GM19025 (cell line): ENCODE measurements at regions not wholly inside any gene's neighbourhood (a gene's known extent, or its start where the extent isn't known, plus 50 kb on each side); places are given as distances from the start of the nearest gene placed in this dataset.
"Not testable (repeated sequence)": the region's sequence is repeated elsewhere in the genome, so short reads cannot be mapped to it uniquely, and the experiment has no call there.

Experiments
- ATAC-seq: cut with Tn5 transposase; IDR thresholded peaks from one replicate; pipeline ENCODE4 v1.9.1; 2021; ENCODE audit warnings: mild to moderate bottlenecking, low read depth, moderate library complexity; ENCODE audit not compliant: unreplicated experiment

DNA sequence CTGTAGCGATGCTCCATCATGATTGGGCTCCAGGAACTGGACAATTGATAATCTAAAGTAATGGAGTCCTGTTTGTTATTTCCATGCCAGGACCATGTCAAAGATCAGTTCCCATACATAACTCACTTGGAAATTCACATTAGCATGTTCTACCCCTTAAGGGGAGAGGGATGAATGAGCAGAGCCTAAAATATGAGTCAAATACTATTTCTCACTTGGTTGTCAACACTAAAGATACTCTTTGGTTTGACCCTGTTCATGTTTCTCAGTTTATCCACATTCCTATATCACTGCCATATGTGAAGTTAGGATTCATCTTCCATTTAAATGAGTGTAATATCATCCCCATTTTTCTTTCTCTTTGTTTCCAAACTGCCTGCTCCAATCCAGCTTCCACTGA lies 321.6 kb upstream of the PAPPA start:
- no peak for ATAC-seq

DNA sequence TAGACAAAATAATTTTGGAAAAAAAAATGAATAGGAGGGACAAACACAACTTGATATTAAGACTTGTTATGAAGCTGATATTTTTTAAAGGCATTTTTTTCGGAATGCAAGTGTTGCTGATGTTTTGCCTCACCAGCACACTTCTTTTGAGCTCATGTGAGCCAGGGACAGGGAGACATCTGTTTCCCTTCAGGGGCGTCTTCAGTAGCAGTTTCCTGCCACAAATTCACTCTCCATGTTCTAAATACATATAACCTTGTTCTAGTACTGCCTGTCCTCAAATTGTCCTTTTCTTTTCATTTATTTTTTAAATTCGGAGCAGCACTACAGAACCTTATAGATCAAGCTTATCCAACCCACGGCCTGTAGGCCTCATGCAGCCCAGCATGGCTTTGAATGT lies 316.0 kb upstream of the PAPPA start:
- no peak for ATAC-seq

DNA sequence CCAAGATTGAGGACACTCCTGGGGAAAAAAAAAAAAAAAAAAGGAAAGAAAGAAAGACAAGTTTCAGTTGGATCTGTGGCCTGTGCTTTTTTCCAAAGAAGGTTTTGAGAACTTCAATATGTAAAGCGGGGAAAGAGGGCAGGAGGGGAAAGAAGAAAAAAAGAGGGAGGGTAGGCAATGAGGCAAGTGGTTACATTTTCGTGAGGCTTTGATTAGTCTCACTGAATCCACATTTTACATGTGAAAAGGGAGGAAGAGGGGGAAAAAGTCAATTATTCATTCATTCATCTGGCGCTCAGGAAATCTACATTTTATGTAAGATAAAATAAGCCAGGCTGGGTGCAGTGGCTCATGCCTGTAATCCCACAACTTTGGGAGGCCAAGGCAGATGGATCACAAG lies 315.2 kb upstream of the PAPPA start:
- no peak for ATAC-seq

DNA sequence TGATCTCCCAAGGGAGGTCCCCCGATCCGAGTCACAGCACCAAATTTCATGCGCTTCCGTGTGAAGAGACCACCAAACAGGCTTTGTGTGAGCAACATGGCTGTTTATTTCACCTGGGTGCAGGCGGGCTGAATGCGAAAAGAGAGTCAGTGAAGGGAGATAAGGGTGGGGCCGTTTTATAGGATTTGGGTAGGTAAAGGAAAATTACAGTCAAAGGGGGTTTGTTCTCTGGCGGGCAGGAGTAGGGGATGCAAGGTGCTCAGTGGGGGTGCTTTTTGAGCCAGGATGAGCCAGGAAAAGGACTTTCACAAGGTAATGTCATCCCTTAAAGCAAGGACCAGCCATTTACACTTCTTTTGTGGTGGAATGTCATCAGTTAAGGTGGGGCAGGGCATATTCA lies 309.2 kb upstream of the PAPPA start:
- not testable (repeated sequence) for ATAC-seq

DNA sequence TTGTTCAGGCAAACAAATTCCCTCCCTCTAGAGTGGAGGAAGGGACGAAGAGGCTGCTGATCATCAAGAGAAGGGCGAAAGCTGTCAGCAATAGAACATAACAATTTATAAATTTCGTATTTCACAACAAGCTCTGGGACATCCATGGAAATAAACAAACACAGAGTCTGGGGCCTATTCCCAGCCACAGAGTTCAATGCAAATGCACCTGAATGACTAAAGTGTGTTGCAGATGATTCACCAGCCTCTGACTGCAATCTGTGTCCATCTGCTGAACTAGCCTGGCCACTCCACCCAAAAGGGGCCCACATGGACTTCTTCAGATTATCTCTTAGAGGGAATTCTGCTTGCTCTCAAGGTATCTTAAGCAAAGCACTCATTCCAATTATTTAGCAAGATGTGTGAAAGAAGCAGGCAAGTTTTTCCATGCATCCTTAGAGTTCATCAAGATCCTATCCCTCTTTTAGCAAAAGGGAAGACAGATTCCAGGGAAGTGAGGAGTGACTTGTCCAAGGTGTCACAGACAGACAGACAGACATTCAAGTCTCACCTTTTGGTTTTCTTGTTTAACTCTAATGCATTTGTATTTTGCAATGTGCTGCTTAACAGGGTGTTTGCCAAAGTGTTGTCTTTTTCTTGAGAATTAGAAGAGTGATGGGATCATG lies 307.8 kb upstream of the PAPPA start:
- ATAC-seq = no peak

DNA sequence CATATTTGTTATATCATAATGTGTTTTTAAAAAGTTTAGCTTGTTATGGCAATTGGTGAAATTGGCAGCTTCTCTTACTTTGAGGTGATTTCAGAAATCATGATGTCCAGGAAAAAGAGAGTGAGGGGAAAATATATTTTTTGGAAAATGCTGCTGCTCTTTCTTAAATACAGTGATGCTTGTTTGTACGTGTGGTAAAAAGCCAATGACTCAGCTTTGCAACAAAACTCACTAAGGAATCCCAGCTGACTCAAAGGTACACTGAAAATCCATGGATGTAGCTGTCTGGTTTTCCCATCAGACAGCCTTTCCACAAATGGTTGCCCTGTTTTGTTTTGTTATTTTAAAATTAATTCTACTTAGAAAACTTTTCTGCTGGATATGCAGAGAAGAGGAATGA lies 306.4 kb upstream of the PAPPA start:
- ATAC-seq = no peak

DNA sequence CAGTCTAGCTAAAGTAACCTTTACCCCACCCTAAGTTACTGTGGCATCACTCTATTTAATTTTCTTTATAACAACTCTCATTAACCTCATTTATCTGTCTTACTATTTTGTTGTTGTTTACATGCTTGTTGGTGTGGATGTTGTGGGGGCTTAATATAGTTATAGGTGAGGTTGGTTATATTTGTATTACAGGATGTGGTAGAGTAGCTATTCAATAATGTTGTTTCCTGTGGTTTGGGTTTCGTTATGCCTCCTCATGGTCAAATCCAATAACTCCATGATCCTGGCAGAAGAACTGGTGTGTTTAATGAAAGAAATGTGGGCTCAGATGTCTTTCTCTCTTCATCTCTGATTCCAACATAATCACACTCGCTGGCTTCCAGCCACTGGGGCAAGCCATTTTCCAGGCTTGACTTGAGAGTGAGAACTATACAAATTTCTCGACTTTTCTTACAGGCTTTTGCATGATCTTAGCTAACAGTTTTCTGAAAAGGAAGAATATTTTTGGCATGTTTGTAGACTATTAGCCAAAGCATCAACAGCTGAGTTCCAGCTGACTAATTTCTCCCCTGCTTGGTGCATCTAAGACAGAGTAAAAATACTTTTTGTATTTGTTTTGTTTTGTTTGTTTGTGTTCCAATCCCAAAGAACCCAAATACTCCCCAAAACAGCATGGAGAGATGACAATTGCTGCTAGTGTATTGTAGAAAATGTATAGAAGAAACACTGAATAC lies 303.7 kb upstream of the PAPPA start:
- no peak for ATAC-seq

DNA sequence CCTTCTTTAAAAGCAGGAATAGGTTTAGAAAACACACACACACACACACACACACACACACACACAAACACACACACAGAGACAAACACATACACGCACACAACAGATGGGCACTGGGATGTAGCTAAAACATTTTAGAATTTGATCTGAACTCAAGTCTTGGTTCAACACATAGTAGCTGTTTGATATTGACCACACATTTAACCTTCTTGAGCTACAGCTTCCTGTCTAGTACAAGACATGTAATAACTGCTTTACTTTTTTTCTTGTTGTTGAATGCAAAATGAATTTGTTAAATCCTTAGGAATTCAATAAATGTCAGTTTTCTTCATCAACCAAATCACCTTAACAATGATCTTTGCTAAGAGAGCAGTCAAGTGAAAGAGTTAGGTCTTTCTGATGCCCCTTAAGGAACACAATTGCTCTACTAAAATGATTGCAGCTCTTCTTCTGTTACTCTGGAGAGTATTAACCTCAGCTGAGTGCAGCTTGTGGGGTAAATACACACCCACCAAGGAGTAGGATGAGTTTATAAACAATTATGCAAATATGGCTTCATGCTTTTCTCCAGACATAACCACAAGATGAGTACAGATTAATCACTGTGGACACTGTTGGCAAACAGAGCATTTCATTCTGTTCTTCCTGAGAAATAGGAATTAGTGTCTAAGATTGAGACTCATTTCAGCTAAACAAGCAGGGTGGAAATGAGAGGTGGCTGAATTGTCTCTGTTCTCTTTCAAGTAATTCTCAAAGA lies 302.9 kb upstream of the PAPPA start:
- ATAC-seq = no peak

DNA sequence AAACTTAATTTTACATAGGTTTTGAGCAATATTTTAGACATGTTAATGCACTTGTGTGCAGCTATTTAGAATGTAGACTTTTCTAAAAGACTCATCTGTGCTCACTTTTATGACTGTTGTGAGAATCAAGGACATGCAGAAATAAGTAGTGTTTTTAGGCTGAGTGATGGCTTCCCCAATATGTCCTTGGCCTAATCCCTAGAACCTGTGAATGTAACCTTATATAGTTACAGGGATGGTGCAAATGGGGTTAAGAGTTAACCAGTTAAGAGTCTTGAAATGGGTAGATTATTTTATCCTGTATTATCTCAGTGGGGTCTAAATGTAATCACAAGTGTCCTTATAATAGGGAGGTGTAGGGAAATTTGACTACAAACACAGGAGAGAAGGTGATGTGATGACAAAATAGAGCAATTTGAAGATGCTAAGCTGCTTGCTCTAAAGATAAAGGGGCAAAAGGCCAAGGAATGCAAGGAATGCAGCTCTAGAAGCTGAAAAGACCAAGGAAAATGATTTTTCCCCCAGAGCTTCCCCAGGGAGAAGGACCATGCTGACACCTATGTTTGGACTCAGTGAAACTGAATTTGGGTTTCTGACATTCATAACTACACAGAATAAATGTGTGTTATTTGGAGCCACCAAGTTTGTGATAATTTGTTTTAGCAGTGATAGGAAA lies 298.0 kb upstream of the PAPPA start:
- no peak for ATAC-seq

DNA sequence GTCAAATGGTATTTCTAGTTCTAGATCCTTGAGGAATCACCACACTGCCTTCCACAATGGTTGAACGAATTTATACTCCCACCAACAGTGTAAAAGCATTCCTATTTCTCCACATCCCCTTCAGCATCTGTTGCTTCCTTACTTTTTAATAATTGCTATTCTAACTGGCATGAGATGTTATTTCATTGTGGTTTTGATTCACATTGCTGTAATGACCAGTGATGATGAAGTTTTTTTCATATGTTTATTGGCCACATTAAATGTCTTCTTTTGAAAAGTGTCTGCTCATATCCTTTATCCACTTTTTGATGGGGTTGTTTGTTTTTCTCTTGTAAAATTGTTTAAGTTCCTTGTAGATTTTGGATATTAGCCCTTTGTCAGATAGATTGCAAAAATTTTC lies 295.2 kb upstream of the PAPPA start:
- not testable (repeated sequence) for ATAC-seq

DNA sequence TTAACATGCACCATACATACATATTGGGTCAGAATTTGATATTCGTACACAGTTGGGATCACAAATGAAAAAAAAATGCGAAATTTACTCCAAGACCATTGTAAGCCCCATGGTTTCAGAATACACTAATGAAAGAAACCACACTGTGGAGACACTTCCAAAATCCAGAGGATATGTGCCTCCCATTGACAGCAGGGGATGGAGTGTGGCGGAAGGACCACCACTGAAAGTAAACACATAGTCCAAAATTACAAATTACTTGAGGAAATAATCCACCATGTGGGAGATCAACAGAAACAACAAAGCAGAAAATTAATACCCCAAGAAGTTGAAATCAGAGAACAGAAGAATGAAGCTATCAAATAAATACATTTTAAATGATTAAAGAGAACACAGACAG lies 291.6 kb upstream of the PAPPA start:
- no peak for ATAC-seq

DNA sequence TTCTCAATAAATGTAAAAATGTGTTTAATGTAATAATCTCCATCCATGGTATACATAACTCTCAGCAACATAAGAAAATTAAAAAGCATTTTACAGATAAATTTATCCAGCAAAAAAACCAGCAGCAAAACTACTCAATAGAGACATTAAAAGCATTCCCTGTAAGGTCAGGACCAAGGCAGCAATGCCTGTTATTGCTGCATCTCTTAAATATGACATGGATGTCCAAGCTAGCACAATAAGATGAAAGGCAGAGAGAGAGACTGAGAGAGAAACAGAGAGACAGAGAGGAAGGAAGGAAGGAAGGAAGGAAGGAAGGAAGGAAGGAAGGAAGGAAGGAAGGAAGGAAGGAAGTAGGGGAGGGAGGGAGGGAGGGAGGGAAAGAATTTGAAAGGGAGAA lies 289.0 kb upstream of the PAPPA start:
- ATAC-seq = no peak

DNA sequence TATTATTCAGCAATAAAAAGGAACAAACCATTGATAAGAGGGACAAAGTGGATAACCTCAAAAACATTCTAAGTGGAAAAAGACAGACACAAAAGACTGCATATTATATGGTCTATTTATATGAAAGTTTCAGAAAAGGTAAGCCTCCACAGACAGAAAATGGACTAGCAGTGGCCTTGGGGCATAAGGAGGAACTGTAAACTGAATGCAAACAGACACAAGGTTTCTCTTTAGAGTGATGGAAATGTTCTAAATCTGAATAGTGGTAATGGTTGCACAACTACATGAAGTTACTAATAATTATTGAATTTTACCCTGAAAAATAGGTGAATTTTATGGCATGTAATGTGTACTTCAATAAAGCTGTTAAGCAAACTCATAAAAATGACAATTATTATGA lies 286.3 kb upstream of the PAPPA start:
- no peak for ATAC-seq

DNA sequence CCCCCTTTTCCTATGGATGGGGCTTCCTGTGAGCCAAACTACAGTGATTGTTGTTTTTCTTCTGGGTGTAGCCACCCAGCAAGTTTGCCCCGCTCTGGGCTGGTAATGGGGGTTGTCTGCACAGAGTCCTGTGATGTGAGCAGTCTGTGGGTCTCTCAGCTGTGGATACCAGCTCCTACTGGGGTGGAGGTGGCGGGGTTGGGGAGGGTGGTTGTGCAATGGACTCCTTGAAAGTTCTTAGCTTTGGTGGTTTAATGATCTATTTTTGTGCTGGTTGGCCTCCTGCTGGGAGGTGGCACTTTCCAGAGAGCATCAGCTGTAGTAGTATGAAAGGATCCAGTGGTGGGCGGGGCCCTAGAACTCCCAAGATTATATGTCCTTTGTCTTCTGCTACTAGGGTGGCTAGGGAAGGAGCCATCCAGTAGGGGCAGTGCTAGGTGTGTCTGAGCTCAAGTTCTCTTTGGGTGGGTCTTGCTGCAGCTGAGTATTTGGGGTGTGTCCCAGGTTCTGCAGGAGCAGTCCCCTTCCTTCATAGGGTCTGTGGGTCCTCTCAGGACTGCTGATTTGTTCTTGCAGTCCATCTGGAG lies 275.6 kb upstream of the PAPPA start:
- ATAC-seq = no peak

DNA sequence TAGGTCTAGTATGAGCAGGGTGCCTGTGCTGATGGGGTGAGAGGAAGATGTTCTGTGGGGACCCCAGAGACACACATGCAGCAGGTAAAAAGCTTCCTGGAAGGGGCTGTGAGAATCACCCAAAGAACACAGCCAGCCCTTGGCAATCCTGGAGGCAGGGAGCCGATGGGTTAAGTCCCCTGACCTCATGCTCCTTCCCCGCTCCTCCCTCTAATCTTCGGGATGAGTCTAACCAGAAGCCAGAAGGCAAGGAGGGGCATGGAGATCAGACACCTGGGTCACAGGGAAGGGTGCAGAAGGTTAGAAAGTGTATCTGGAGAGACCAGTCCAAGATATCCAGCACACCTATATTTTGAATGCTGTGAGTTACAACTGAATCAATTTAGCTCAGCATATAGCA lies 274.1 kb upstream of the PAPPA start:
- no peak for ATAC-seq

DNA sequence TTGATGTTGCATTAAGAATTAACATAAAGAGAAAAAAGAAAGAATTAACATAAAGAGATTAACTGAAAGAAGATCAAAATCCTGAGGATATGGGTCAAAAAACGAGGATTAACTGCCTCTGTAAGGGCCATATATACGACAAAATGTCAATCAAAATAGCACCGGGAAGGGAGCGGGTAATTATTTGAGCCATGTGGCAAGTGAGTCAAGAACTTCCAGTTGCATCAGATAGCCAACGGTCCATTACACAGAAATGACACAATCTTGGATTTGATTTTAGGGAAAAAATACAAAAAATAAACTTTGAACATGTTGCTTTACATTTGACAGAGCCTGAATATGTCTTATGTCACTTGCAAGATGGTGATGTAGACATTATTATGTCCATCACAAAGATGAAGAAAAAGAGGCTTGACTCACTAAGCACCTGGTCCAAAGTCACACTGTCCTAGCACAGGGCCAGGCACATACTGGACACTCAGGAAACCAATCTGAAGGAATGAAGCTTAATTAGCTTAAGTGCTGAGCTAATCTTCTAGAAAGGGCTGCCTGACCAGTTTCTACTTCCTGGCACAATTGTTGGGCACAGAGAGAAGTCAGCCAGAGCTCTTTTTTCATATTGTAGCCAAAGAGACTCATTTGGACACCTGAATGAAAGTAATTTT lies 273.2 kb upstream of the PAPPA start:
- no peak for ATAC-seq

DNA sequence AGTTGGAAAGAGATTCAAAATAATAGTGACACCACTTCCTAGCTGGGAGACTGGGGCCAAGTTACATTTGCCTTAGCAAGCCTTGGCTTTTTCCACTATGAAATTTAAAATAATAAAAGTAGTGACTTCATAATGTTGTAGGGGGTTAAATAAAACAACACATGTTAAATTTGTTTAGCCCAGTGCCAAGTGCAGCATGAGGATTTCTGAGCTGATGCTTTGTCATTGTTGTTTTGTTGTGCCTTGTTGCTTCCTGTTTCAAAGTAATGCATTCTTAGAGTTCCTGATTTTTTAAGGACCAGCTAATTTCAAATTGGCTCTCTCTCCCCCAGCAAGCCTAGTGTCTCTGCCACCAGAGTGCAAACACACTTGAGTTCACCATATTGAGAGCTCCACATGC lies 270.7 kb upstream of the PAPPA start:
- no peak for ATAC-seq

DNA sequence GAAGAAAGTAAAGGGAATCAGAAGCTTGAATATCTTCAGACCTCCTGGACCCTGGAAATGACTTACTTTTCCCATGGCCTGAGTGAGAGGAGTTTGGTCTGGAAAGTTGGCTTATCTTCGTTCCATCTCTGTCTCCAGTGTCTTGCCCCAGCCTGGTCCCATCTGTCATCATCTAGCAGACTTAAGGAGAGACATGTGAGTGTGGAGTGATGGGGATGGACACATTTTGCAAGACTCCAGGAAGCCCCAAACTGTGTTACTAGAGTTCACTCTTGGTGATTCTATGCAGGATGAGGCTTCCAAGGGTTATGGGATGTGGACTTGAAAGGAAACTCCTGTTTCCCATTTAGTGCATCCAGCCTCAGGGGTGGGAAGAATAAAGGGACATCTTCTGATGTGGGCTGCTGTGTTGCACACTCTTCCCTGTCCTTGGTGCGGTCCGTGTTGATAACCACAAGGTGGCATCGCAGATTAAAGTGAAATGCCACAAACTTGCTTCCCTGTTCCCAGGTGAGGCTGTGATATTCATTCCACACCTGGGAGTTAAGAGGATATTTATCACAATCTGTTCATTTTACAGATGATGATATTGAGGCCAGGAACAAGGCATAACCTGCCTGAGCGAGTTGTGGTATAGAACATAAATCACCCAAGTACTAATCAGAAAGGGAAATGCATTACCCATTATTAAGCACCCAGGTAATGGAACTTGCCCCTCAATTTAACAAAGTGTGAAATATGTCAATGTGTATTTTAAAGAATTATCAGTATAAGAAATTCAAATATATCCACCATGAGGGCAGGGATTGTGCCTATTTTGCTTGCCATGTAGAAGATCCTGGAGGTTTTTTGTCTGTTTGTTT lies 269.9 kb upstream of the PAPPA start:
- no peak for ATAC-seq

DNA sequence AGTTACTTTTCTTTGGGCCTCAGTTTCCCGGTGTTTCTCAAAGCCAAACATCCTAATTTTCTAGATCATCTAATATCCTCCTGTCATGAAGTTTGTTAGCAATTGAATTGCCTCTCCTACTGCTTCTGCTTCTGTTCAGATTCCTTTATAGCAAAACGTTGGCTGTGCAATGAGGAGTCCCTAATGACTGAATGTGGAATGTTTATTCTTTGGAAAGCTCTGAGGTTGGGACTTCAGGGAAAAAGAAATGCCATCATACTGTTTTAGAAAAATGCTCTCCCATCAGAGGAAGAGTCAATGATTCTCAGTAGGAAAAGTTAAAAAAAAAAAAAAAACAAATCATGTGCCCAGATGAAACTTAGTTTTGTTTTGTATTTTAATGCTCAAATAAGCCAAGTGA lies 268.7 kb upstream of the PAPPA start:
- no peak for ATAC-seq
